Heart left ventricle (tissue), 16 donors: ENCODE measurements at regions not wholly inside any gene's neighbourhood (a gene's known extent, or its start where the extent isn't known, plus 50 kb on each side); places are given as distances from the start of the nearest gene placed in this dataset.

Experiments used
- ATAC-seq, 4 donors: fragments of 200-7000 bp; cut with Tn5 transposase; one replicate each; pipeline ENCODE4 v1.9.1; 2020 to 2022; ENCODE audit warnings: moderate library complexity in 4 of 4, mild to moderate bottlenecking in 3 of 4, moderate number of reproducible peaks in 1 of 4
- DNase-seq, 5 donors: peaks; one replicate each; pipeline ENCODE4 v3.0.0-alpha.2; 2020
- H3K27ac ChIP-seq, 12 donors: fragments of 200-600 bp; sonication (generic) in 4 of 12; one replicate each; pipeline versions ENCODE4 v1.5.0 to v1.8.0; 2016 to 2022; ENCODE audit warnings: mild to moderate bottlenecking in 2 of 12
- H3K27me3 ChIP-seq, 9 donors: fragments of 200-600 bp; sonication (generic) in 2 of 9; one replicate each; pipeline versions ENCODE4 v1.5.1 to v1.8.0; 2016 to 2022; ENCODE audit warnings: mild to moderate bottlenecking in 3 of 9
- H3K36me3 ChIP-seq, 9 donors: fragments of 200-600 bp; sonication (generic) in 2 of 9; one replicate each; pipeline versions ENCODE4 v1.5.0 to v1.8.0; 2018 to 2022; ENCODE audit warnings: mild to moderate bottlenecking in 2 of 9
- H3K4me1 ChIP-seq, 12 donors: fragments of 200-600 bp; sonication (generic) in 4 of 12; one replicate each; pipeline versions ENCODE4 v1.5.0 to v1.8.0; 2016 to 2022; ENCODE audit warnings: mild to moderate bottlenecking in 3 of 12
- H3K4me3 ChIP-seq, 12 donors: fragments of 200-600 bp; sonication (generic) in 4 of 12; one replicate each; pipeline versions ENCODE4 v1.5.0 to v1.8.0; 2017 to 2022; ENCODE audit warnings: mild to moderate bottlenecking in 9 of 12, moderate library complexity in 4 of 12
- H3K9me3 ChIP-seq, 12 donors: fragments of 200-600 bp; sonication (generic) in 4 of 12; one replicate each; pipeline versions ENCODE4 v1.5.0 to v1.8.0; 2016 to 2022; ENCODE audit warnings: mild to moderate bottlenecking in 1 of 12
- POLR2A ChIP-seq, 2 donors: fragments of 450-650 bp; IDR thresholded peaks; one replicate each; pipeline ENCODE4 v1.6.1; 2017; ENCODE audit warnings: antibody characterized with exemption in 2 of 2, mild to moderate bottlenecking in 2 of 2, moderate library complexity in 2 of 2
- WGBS, 4 donors: extraction: QIAGEN DNeasy Blood & Tissue Kit in 2 of 4; methylation state at CpG; one replicate each; pipeline versions ENCODE4 v1.1.5 to v1.1.7; 2013 to 2018; 5-methylcytosine and 5-hydroxymethylcytosine counted together
- intact Hi-C, 10 donors: fragments of 100-400 bp; cut with DNase I; formaldehyde crosslinking; loops; one replicate each; pipeline versions ENCODE4 v1.11.1 to v1.14.2; 2022
- TF ChIP-seq, protein P1 (sequence below), 12 donors: fragments of 200-600 bp; sonication (generic) in 4 of 12; IDR thresholded peaks; one replicate each; pipeline versions ENCODE4 v1.5.0 to v1.8.0; 2018 to 2022; ENCODE audit warnings: antibody characterized with exemption in 12 of 12, mild to moderate bottlenecking in 5 of 12
- donor health status: ischemic (EF 13 %, LVEDD 7.1; RV severe dilation, severe dysfunction).
- donor health status: healthy with polysubstance abuse.
- donor health status: DM: no; HTN: yes; CAD: no.
- donor health status: DM: no; HTN: no; CAD: no.
- donor health status: ischemic (EF 25% LVEDD 6.9; RV normal size, moderate dysfunction).
- donor health status: ischemic (EF 25% LVEDD 5.7; RV mildly dilated, moderate dysfunction).
- donor health status: healthy.
- donor health status: DM: yes; HTN: yes; CAD: no.
- donor health status: ischemic (EF 35%, LVEDD 5.7; RV mildly dilated, moderate dysfunction).
- donor health status: nonischemic (EF 11% LVEDD 7.7; RV severe dilation, severe dysfunction).
- donor health status: DM: yes; HTN: yes; CAD: no.
- donor health status: PGD.
- donor health status: ischemic (EF 29% LVEDD 5.4; RV normal size, mild dysfunction).
- donor health status: nonischemic (EF 23%, LVEDD 6.1; RV moderate dilation, normal function).

DNA sequence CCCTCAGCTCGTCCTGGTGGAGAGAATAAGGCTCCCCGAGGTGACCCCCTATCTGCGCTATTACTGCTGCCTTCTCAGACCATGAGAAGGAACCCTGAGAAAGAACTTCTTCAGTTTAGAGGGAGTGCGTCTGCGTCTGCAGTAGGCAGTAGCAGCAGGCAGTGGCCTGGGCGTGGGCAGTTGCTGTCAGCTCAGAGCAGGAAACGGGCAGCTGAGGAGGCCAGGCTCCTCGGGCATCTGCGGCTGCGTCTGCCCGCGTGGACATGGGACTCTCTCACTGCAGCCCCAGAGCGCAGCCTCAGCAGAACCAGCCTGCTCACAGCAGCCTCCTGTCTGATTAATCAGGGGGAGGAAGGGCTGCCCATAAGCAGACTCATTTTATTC, 49.8 kb upstream of the FCN1 start:
- Histone ChIP-seq H3K4me1 (peaks cover 0 to 11% (median 5%) of the 10 kb centered on the region in 12 donors), H3K4me3 (no peak overlapping the region), H3K27me3 (peaks cover 0 to 43% (median 7%) of the 10 kb centered on the region in 9 donors), H3K27ac (no peak overlapping the region), H3K9me3 (peaks cover 0 to 3% (median 0%) of the 10 kb centered on the region in 12 donors), H3K36me3 (no peaks in the 10 kb centered on the region)
- WGBS, 4 donors = 56 to 62% (median 58%) methylated on average over 6 to 13 of the region's 13 CpGs
- ATAC-seq (peak in 1 of 4 donors; percentile 30), DNase-seq (peak in 1 of 5 donors; percentile 13)
- TF ChIP-seq, protein P1, sequence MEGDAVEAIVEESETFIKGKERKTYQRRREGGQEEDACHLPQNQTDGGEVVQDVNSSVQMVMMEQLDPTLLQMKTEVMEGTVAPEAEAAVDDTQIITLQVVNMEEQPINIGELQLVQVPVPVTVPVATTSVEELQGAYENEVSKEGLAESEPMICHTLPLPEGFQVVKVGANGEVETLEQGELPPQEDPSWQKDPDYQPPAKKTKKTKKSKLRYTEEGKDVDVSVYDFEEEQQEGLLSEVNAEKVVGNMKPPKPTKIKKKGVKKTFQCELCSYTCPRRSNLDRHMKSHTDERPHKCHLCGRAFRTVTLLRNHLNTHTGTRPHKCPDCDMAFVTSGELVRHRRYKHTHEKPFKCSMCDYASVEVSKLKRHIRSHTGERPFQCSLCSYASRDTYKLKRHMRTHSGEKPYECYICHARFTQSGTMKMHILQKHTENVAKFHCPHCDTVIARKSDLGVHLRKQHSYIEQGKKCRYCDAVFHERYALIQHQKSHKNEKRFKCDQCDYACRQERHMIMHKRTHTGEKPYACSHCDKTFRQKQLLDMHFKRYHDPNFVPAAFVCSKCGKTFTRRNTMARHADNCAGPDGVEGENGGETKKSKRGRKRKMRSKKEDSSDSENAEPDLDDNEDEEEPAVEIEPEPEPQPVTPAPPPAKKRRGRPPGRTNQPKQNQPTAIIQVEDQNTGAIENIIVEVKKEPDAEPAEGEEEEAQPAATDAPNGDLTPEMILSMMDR (IDR thresholded peaks at IDR 0.05) = no peak
- TF ChIP-seq POLR2A (IDR thresholded peaks at IDR 0.05) = no peak
- intact Hi-C loops = loop anchor here in 1 of 10 donors (5.0 kb wide), 1 partner anchor 865 kb away; no protein-coding TSS in a partner anchor

DNA sequence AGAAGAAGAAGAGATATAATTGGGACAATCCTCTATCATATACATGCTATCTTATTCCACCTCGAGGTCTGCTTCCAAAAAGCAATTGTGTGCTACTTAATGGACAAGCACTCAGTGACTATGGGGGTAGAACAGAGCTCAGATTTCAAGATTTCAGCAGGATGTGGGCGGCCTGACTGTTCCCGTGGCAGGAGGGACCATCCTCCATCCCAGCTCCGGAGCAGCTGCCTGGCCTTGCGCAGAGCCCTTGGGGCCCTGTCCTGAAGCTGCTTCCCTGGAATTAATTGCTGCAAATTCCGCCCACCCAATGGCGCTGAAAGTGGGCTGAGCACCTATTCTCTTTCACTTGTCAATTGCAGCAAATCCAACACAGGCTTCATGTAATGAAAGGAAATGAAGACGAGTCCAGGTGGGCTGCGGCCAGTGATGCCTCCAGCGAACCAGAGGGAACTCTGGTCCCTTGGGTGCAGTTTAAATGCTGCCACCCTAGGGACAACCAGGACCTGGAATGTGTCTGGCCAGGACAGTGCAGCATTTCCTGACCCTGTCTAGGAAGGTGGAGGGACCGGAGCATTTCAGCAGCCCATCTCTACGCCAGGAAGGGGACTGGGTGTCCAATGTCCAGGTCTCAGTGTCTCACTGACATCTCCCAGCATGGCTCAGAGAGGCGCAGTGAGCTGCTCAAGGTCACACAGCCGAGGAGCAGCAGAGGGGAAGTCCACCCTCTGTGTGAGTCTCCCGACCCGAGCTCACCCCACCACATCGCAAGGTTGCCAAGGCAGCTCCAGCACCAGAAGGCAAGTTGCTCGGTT, 50.5 kb upstream of the FCN1 start:
- Histone ChIP-seq H3K4me1 (peaks cover 0 to 11% (median 5%) of the 10 kb centered on the region in 12 donors), H3K36me3 (no peaks in the 10 kb centered on the region), H3K4me3 (no peak overlapping the region), H3K27me3 (peaks cover 0 to 43% (median 7%) of the 10 kb centered on the region in 9 donors), H3K27ac (no peak overlapping the region), H3K9me3 (peaks cover 0 to 3% (median 0%) of the 10 kb centered on the region in 12 donors)
- DNase-seq (peak in 1 of 5 donors; percentile 22), ATAC-seq (no peak)
- TF ChIP-seq, protein P1 (IDR thresholded peaks at IDR 0.05) = no peak
- TF ChIP-seq POLR2A (IDR thresholded peaks at IDR 0.05) = no peak
- 40 to 53% (median 51%) methylated on average over 11 to 18 of the region's 18 CpGs for WGBS, 4 donors
- intact Hi-C loops = loop anchor here in 1 of 10 donors (5.0 kb wide), 1 partner anchor 866 kb away; no protein-coding TSS in a partner anchor

DNA sequence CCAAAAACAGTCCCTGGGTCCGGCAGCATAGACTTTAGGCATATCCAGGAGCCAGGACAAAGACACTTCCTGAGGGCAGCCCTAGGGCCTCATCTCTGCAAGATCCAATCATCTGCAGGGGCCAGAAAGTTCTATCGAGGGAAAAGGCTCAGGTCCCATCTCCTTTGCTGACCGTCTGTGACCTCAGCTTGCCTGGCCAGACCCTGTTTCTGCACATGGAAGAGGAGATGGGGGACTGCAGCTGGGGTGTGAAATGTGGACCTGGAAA, 51.0 kb upstream of the FCN1 start:
- intact Hi-C loops = loop anchor here in 1 of 10 donors (5.0 kb wide), 1 partner anchor 866 kb away; no protein-coding TSS in a partner anchor
- 75 to 82% (median 75%) methylated on average over 2 to 3 of the region's 3 CpGs for WGBS, 4 donors
- H3K27me3 ChIP-seq = peaks cover 0 to 43% (median 7%) of the 10 kb centered on the region in 9 donors

More for the DNA sequence above, 51.0 kb upstream of the FCN1 start:
- TF ChIP-seq, protein P1 (IDR thresholded peaks at IDR 0.05) = no peak
- no peak for TF ChIP-seq POLR2A (IDR thresholded peaks at IDR 0.05)
- Histone ChIP-seq H3K9me3 (peaks cover 0 to 3% (median 0%) of the 10 kb centered on the region in 12 donors), H3K27ac (no peak overlapping the region), H3K4me1 (peaks cover 0 to 11% (median 5%) of the 10 kb centered on the region in 12 donors), H3K4me3 (no peak overlapping the region), H3K36me3 (no peaks in the 10 kb centered on the region)
- DNase-seq (peak in 1 of 5 donors; percentile 7), ATAC-seq (no peak)
